Esophagus muscularis mucosa (tissue), 4 donors: ENCODE measurements at regions not wholly inside any gene's neighbourhood (a gene's known extent, or its start where the extent isn't known, plus 50 kb on each side); places are given as distances from the start of the nearest gene placed in this dataset.

Experiments used
- CTCF ChIP-seq, 3 experiments: fragments of 200-600 bp in 2 of 3; fragments of 450-650 bp in 1 of 3; sonication (generic) in 2 of 3; IDR thresholded peaks; one replicate each; pipeline ENCODE4 v1.5.1; 2017 to 2019; ENCODE audit warnings: antibody characterized with exemption in 3 of 3, mild to moderate bottlenecking in 2 of 3, moderate library complexity in 1 of 3
- EP300 ChIP-seq: sonication (generic); formaldehyde crosslinking; IDR thresholded peaks from one replicate; pipeline ENCODE4 v1.6.1; 2017; ENCODE audit warnings: antibody characterized with exemption
- POLR2A ChIP-seq: fragments of 450-650 bp; IDR thresholded peaks from one replicate; pipeline ENCODE4 v1.6.1; 2017; ENCODE audit warnings: antibody characterized with exemption, moderate library complexity, mild to moderate bottlenecking, low read depth
- POLR2AphosphoS5 ChIP-seq, 2 donors: sonication (generic); formaldehyde crosslinking; IDR thresholded peaks; one replicate each; pipeline ENCODE4 v1.6.1; 2017; ENCODE audit warnings: antibody characterized with exemption in 2 of 2

- no peak for TF ChIP-seq POLR2AphosphoS5 (IDR thresholded peaks at IDR 0.05)
- TF ChIP-seq CTCF (IDR thresholded peaks at IDR 0.05), result no peak
- no peak for TF ChIP-seq EP300
- TF ChIP-seq POLR2A, result no peak
These were observed 186.0 kb upstream of the MGMT start for GRCh38 chr10:129280908-129281586.
